MM.1S (cell line): ENCODE measurements at regions not wholly inside any gene's neighbourhood (a gene's known extent, or its start where the extent isn't known, plus 50 kb on each side); places are given as distances from the start of the nearest gene placed in this dataset.

Source experiments
- DNase-seq: peaks from one replicate; pipeline ENCODE4 v3.0.0-alpha.2; 2015
- H2AFZ ChIP-seq: fragments of 300-600 bp; sonication (generic); 2 replicates; pipeline ENCODE4 v1.6.0; 2016; ENCODE audit warnings: antibody characterized with exemption, low read length
- H3F3A ChIP-seq: fragments of 300-600 bp; sonication (generic); 2 replicates; pipeline ENCODE4 v1.6.1; 2016; ENCODE audit warnings: mild to moderate bottlenecking, antibody characterized with exemption, low read length, moderate library complexity, mixed read lengths; ENCODE audit not compliant: insufficient read depth
- H3K27ac ChIP-seq: fragments of 300-600 bp; sonication (generic); 2 replicates; pipeline ENCODE4 v1.5.1; 2016; ENCODE audit warnings: mild to moderate bottlenecking, low read length
- H3K27me3 ChIP-seq: fragments of 300-600 bp; sonication (generic); replicated peaks from 2 replicates; pipeline ENCODE4 v1.6.0; 2016; ENCODE audit warnings: low read length; ENCODE audit not compliant: insufficient read depth
- H3K36me3 ChIP-seq: fragments of 300-600 bp; sonication (generic); replicated peaks from 2 replicates; pipeline ENCODE4 v1.6.1; 2016; ENCODE audit warnings: mild to moderate bottlenecking, low read length, mixed read lengths; ENCODE audit not compliant: insufficient read depth
- H3K4me1 ChIP-seq: fragments of 300-600 bp; sonication (generic); 2 replicates; pipeline ENCODE4 v1.6.1; 2016; ENCODE audit warnings: low read length, mixed read lengths
- H3K4me2 ChIP-seq: fragments of 300-600 bp; sonication (generic); 2 replicates; pipeline ENCODE4 v1.6.0; 2016; ENCODE audit warnings: low read depth, low read length
- H3K4me3 ChIP-seq: fragments of 300-600 bp; sonication (generic); 2 replicates; pipeline ENCODE4 v1.5.1; 2016; ENCODE audit warnings: low read length, mixed read lengths
- H3K79me2 ChIP-seq: fragments of 300-600 bp; sonication (generic); 2 replicates; pipeline ENCODE4 v1.6.1; 2016; ENCODE audit warnings: mixed run types, low read length, mixed read lengths
- H3K9ac ChIP-seq: fragments of 300-600 bp; sonication (generic); 2 replicates; pipeline ENCODE4 v1.6.1; 2016; ENCODE audit warnings: low read length, mixed read lengths
- H3K9me2 ChIP-seq: fragments of 300-600 bp; sonication (generic); replicated peaks from 2 replicates; pipeline ENCODE4 v1.6.1; 2016; ENCODE audit warnings: mild to moderate bottlenecking, low read length, mixed read lengths; ENCODE audit not compliant: insufficient read depth
- H3K9me3 ChIP-seq: fragments of 300-600 bp; sonication (generic); replicated peaks from 2 replicates; pipeline ENCODE4 v1.6.1; 2016; ENCODE audit warnings: mild to moderate bottlenecking, low read length, mixed read lengths; ENCODE audit not compliant: insufficient read depth
- H4K20me1 ChIP-seq: fragments of 300-600 bp; sonication (generic); 2 replicates; pipeline ENCODE4 v1.6.1; 2016; ENCODE audit warnings: mild to moderate bottlenecking, low read length, moderate library complexity, mixed read lengths; ENCODE audit not compliant: insufficient read depth
- CTCF ChIP-seq: fragments of 300-600 bp; sonication (generic); IDR thresholded peaks from 2 replicates; pipeline ENCODE4 v1.5.1; 2016; ENCODE audit warnings: antibody characterized with exemption, low read length, mixed read lengths
- EZH2 ChIP-seq: fragments of 300-600 bp; sonication (generic); optimal IDR thresholded peaks from 2 replicates; pipeline ENCODE3; 2017; ENCODE audit warnings: low read depth, mild to moderate bottlenecking, antibody characterized with exemption, low read length, mixed read lengths
- EZH2phosphoT487 ChIP-seq: fragments of 300-600 bp; sonication (generic); IDR thresholded peaks from 2 replicates; pipeline ENCODE4 v1.6.1; 2018; ENCODE audit warnings: antibody characterized with exemption, low read length

DNA sequence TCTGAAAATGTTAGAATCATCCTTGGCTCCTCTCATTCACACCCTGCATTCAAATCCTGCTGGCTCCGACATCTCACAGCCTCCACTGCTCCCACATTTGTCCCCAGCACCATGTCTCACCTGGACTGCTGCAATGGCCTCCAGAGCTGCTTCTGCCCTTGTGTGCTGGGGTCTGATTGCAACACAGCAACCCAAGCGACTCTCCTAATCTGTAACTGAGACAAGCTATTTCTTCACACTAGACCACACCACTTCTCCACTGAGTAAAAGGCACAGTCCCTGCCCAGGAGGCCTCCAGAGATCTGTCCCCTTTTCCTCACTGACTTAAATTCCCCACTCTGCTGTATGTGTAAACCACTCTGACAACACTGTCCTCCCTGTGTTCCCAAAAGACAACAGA, 151.1 kb upstream of the TAS2R1 start:
- Histone ChIP-seq H3K27ac (no peak overlapping the region), H3F3A (no peaks in the 10 kb centered on the region), H3K79me2 (no peaks in the 10 kb centered on the region), H3K9me2 (no peaks in the 10 kb centered on the region), H3K27me3 (no peaks in the 10 kb centered on the region), H3K4me3 (no peak overlapping the region), H3K9me3 (no peaks in the 10 kb centered on the region), H3K4me2 (no peak overlapping the region), H3K9ac (no peak overlapping the region), H4K20me1 (no peaks in the 10 kb centered on the region), H3K4me1 (no peaks in the 10 kb centered on the region), H3K36me3 (no peaks in the 10 kb centered on the region), H2AFZ (no peak overlapping the region)
- TF ChIP-seq EZH2 (no peak), EZH2phosphoT487 (no peak), CTCF (no peak)
- DNase-seq = no peak

- TF ChIP-seq EZH2phosphoT487 (no peak), EZH2 (no peak), CTCF (no peak)
- H3F3A ChIP-seq = no peaks in the 10 kb centered on the region
- no peaks in the 10 kb centered on the region for H3K9me3 ChIP-seq
- H3K27ac ChIP-seq = no peak overlapping the region
- no peak overlapping the region for H3K4me3 ChIP-seq
- no peak overlapping the region for H2AFZ ChIP-seq
- no peaks in the 10 kb centered on the region for H3K9me2 ChIP-seq
- H3K4me1 ChIP-seq = no peaks in the 10 kb centered on the region
- H3K9ac ChIP-seq = no peak overlapping the region
- no peak overlapping the region for H3K4me2 ChIP-seq
- H4K20me1 ChIP-seq = no peaks in the 10 kb centered on the region
- H3K27me3 ChIP-seq = no peaks in the 10 kb centered on the region
- no peaks in the 10 kb centered on the region for H3K79me2 ChIP-seq
- H3K36me3 ChIP-seq = no peaks in the 10 kb centered on the region
- no peak for DNase-seq
Measured at GRCh38 chr5:9780501-9780900, 150.3 kb upstream of the TAS2R1 start.

- H3F3A ChIP-seq = no peaks in the 10 kb centered on the region
- H3K9me3 ChIP-seq = no peaks in the 10 kb centered on the region
- H3K4me1 ChIP-seq = no peaks in the 10 kb centered on the region
- no peak overlapping the region for H3K9ac ChIP-seq
- H3K79me2 ChIP-seq = no peaks in the 10 kb centered on the region
- no peak for TF ChIP-seq EZH2
- TF ChIP-seq CTCF = no peak
- no peak for TF ChIP-seq EZH2phosphoT487
- H3K4me3 ChIP-seq = no peak overlapping the region
- H4K20me1 ChIP-seq = no peaks in the 10 kb centered on the region
- H3K27ac ChIP-seq = no peak overlapping the region
- no peaks in the 10 kb centered on the region for H3K27me3 ChIP-seq
- no peaks in the 10 kb centered on the region for H3K9me2 ChIP-seq
- no peaks in the 10 kb centered on the region for H3K36me3 ChIP-seq
- no peak for DNase-seq
- no peak overlapping the region for H2AFZ ChIP-seq
- no peak overlapping the region for H3K4me2 ChIP-seq
Measured at GRCh38 chr5:9776525-9776924, 146.4 kb upstream of the TAS2R1 start.
